Thoracic aorta (tissue), 2 donors: ENCODE measurements at regions not wholly inside any gene's neighbourhood (a gene's known extent, or its start where the extent isn't known, plus 50 kb on each side); places are given as distances from the start of the nearest gene placed in this dataset.

Experiments used
- ATAC-seq: fragments of 150-250 bp; one replicate; pipeline ENCODE4 v1.8.0; 2017; ENCODE audit warnings: low read depth; ENCODE audit not compliant: insufficient number of reproducible peaks, low FRiP score
- DNase-seq: peaks from one replicate; pipeline ENCODE4 v3.0.0-alpha.2; 2020; ENCODE audit warnings: low spot score
- H3K27ac ChIP-seq, 2 donors: fragments of 200-600 bp; sonication (generic); 1 replicate in 1 of 2; 2 replicates in 1 of 2; pipeline ENCODE4 v1.5.1; 2016; ENCODE audit warnings: mild to moderate bottlenecking in 2 of 2, moderate library complexity in 2 of 2
- H3K27me3 ChIP-seq: fragments of 200-600 bp; sonication (generic); replicated peaks from 2 replicates; pipeline ENCODE4 v1.6.0; 2016; ENCODE audit warnings: mild to moderate bottlenecking; ENCODE audit not compliant: insufficient read depth
- H3K36me3 ChIP-seq: fragments of 200-600 bp; sonication (generic); one replicate; pipeline ENCODE4 v1.5.1; 2016
- H3K4me1 ChIP-seq, 2 donors: fragments of 200-600 bp; sonication (generic); 1 replicate in 1 of 2; 2 replicates in 1 of 2; pipeline versions ENCODE4 v1.5.1 to v1.6.0; 2016; ENCODE audit warnings: low read depth in 2 of 2, mild to moderate bottlenecking in 1 of 2; ENCODE audit not compliant: control insufficient read depth in 1 of 2
- H3K4me3 ChIP-seq: fragments of 200-600 bp; sonication (generic); 2 replicates; pipeline ENCODE4 v1.5.1; 2016; ENCODE audit warnings: mild to moderate bottlenecking
- H3K9me3 ChIP-seq: fragments of 200-600 bp; sonication (generic); 2 replicates; pipeline ENCODE4 v1.5.1; 2016
- TF ChIP-seq, protein P1 (sequence below): fragments of 200-600 bp; sonication (generic); IDR thresholded peaks from one replicate; pipeline ENCODE4 v1.5.1; 2019; ENCODE audit warnings: antibody characterized with exemption

DNA sequence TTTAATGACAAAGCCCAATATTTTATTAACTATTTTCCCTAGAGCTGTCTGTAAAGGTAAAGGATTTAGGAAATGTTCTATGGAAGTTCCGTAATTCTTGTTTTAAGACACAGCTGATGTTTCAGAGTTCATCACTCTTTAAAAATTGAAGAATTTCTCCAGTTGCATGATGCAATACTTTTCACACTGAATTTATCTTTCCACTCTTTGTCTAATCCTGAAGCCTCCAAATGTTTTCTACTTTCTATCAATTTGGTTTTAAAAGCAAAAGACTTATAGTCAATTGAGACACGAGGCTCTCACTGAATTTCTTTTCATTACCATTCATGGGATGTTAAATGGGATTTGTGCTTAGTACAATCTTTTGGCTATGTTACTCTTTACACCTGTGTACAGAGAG, 223.2 kb downstream of the TDRD15 start:
- TF ChIP-seq, protein P1, sequence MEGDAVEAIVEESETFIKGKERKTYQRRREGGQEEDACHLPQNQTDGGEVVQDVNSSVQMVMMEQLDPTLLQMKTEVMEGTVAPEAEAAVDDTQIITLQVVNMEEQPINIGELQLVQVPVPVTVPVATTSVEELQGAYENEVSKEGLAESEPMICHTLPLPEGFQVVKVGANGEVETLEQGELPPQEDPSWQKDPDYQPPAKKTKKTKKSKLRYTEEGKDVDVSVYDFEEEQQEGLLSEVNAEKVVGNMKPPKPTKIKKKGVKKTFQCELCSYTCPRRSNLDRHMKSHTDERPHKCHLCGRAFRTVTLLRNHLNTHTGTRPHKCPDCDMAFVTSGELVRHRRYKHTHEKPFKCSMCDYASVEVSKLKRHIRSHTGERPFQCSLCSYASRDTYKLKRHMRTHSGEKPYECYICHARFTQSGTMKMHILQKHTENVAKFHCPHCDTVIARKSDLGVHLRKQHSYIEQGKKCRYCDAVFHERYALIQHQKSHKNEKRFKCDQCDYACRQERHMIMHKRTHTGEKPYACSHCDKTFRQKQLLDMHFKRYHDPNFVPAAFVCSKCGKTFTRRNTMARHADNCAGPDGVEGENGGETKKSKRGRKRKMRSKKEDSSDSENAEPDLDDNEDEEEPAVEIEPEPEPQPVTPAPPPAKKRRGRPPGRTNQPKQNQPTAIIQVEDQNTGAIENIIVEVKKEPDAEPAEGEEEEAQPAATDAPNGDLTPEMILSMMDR, result no peak
- Histone ChIP-seq H3K36me3 (no peaks in the 10 kb centered on the region), H3K27ac (no peak overlapping the region), H3K4me3 (no peak overlapping the region), H3K4me1 (no peaks in the 10 kb centered on the region), H3K27me3 (no peaks in the 10 kb centered on the region), H3K9me3 (no peaks in the 10 kb centered on the region)
- DNase-seq (no peak), ATAC-seq (no peak)

DNA sequence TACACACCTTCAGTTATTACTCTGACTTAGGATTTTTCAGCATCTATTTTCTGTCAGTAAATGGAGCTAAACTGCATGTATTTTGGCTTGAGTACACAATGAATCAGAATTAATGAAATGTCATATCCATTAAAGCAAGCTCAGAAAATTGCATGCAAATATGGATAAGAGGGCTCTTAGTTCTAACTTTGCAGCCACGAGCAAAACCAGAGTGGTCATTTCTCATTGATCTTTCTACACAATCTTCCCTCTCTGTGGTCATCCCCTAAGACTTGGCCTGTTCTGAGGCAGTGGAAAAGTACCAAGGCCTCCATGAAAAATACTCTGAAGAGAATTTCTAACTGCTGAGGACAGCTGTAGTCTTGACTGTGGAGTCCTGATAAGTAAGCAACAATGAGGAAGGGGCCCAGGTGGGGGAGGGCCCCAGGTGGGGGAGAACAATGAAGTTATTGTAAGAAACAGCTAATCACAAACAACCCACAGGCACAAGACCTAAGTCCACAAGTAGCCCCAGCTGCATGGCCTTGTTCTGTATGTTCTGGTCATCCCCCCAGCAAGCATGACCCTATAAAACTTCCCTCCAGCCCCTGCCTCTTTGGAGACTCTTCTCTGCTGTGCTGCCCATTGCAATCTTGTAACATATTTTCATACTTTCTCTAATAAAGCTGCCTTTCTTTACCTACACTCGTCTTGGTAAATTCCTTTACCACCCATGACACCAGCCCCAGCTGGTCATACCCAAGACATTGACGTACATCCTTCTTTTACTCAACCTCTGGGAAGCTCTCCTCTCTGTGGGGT, 230.3 kb downstream of the TDRD15 start:
- H3K27ac ChIP-seq, result no peak overlapping the region
- no peaks in the 10 kb centered on the region for H3K27me3 ChIP-seq
- no peak for ATAC-seq
- no peaks in the 10 kb centered on the region for H3K9me3 ChIP-seq
- no peak for DNase-seq
- no peak overlapping the region for H3K4me3 ChIP-seq
- TF ChIP-seq, protein P1, result no peak
- H3K36me3 ChIP-seq, result no peaks in the 10 kb centered on the region
- no peaks in the 10 kb centered on the region for H3K4me1 ChIP-seq

DNA sequence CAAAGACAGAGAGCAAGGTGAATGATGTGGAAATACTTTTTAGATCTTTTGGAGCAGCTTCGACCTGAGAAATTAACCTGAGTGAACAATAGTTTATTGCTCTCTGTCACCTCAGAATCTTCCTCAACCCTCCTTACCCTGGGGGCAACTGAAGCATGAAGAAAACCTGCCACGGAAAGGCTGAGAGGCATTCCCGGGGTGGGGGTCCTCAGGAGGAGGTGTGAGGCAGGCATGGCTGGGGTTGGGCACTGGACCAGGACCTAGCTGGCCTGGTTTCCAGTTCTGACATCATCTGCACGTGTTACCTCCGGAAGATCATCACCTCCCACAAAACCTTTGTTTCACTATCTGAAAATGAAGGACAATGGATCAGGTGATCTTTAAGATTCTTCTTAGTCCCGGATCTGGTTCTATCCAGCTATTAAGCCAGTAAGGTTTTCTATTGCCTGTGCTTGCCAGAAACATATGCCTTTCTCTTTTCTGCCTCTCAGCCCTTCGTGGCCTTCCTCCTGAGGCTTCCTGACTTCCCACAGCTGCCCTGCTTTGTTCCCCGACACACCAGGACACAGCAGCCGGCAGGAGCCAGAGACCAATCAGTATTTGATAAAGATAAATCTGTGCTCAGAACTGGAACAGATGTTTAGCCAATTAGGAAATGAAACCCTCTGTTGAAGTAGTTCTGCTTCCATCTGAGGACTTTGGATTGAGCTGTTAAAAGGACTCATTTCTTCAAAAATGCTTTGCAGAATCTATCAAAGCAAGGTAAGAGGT, 232.5 kb downstream of the TDRD15 start:
- TF ChIP-seq, protein P1, result no peak
- ATAC-seq (no peak), DNase-seq (no peak)
- Histone ChIP-seq H3K27me3 (no peaks in the 10 kb centered on the region), H3K27ac (no peak overlapping the region), H3K36me3 (no peaks in the 10 kb centered on the region), H3K9me3 (no peaks in the 10 kb centered on the region), H3K4me3 (no peak overlapping the region), H3K4me1 (no peaks in the 10 kb centered on the region)

DNA sequence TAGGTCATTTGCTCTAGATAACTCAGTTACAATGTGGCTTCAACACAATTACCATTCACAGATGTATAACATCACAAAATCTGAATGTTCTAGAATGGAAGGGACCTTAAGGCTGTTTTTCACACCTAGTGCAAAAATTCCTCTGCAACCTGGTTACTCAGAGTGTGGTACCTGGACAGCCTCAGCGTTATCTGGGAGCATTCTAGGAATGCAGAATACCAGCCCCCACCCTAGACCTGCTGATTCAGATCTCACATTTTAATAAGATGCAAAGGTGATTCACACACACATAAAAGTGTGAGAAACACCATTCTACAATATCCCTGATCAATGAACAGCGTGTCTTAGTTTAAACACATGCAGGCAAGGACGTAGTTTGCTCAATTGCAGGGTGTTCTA, 233.1 kb downstream of the TDRD15 start:
- Histone ChIP-seq H3K27ac (no peak overlapping the region), H3K36me3 (no peaks in the 10 kb centered on the region), H3K4me3 (no peak overlapping the region), H3K27me3 (no peaks in the 10 kb centered on the region), H3K4me1 (no peaks in the 10 kb centered on the region), H3K9me3 (no peaks in the 10 kb centered on the region)
- TF ChIP-seq, protein P1, result no peak
- DNase-seq (no peak), ATAC-seq (no peak)

DNA sequence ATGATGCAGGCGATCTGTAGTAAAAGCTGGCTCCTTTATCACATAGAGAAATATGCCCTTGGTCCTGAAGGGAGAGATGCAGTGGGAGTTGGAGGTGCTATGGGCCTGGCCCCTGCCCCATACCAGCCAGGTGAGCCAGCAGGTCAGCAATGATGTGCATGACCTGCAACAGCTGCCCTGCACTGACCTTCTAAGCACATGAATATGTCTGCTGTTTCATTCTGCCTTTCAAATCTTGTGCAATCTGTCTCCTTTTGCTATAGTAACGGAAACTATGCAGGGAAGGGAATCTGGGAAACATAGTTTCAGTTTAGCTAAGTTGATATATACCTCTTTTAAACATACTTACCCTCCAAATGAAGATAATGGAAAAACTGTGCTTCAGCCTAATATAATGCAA, 235.2 kb downstream of the TDRD15 start:
- no peak overlapping the region for H3K4me3 ChIP-seq
- no peaks in the 10 kb centered on the region for H3K27me3 ChIP-seq
- H3K4me1 ChIP-seq, result no peaks in the 10 kb centered on the region
- TF ChIP-seq, protein P1, result no peak
- no peak overlapping the region for H3K27ac ChIP-seq
- no peaks in the 10 kb centered on the region for H3K36me3 ChIP-seq
- H3K9me3 ChIP-seq, result no peaks in the 10 kb centered on the region
- no peak for ATAC-seq
- no peak for DNase-seq
